Neural progenitor cell (in vitro differentiated cells): ENCODE measurements at regions not wholly inside any gene's neighbourhood (a gene's known extent, or its start where the extent isn't known, plus 50 kb on each side); places are given as distances from the start of the nearest gene placed in this dataset.

Experiments
- DNase-seq: peaks from one replicate; pipeline ENCODE4 v3.0.0-alpha.2; 2016; ENCODE audit warnings: low spot score
- H2AFZ ChIP-seq: fragments of 200-600 bp; sonication (generic); replicated peaks from 2 replicates; pipeline ENCODE4 v1.6.1; 2016; ENCODE audit warnings: antibody characterized with exemption
- H3F3A ChIP-seq: fragments of 200-600 bp; sonication (generic); 2 replicates; pipeline ENCODE4 v1.6.1; 2016; ENCODE audit warnings: antibody characterized with exemption, low read depth
- H3K27ac ChIP-seq: fragments of 200-600 bp; sonication (generic); 2 replicates; pipeline ENCODE4 v1.5.1; 2016; ENCODE audit warnings: mild to moderate bottlenecking
- H3K27me3 ChIP-seq: fragments of 200-600 bp; sonication (generic); 2 replicates; pipeline ENCODE4 v1.6.1; 2016; ENCODE audit warnings: mild to moderate bottlenecking, moderate library complexity
- H3K36me3 ChIP-seq: fragments of 200-600 bp; sonication (generic); 2 replicates; pipeline ENCODE4 v1.5.1; 2016
- H3K4me1 ChIP-seq: fragments of 200-600 bp; sonication (generic); 2 replicates; pipeline ENCODE4 v1.6.1; 2016; ENCODE audit warnings: mixed run types
- H3K4me2 ChIP-seq: fragments of 200-600 bp; sonication (generic); 2 replicates; pipeline ENCODE4 v1.6.1; 2016
- H3K4me3 ChIP-seq: fragments of 200-600 bp; sonication (generic); 2 replicates; pipeline ENCODE4 v1.5.1; 2016
- H3K79me2 ChIP-seq: fragments of 200-600 bp; sonication (generic); 2 replicates; pipeline ENCODE4 v1.6.1; 2016; ENCODE audit warnings: low read depth
- H3K9ac ChIP-seq: fragments of 200-600 bp; sonication (generic); 2 replicates; pipeline ENCODE4 v1.6.1; 2016
- H3K9me3 ChIP-seq: fragments of 200-600 bp; sonication (generic); 2 replicates; pipeline ENCODE4 v1.5.1; 2016; ENCODE audit warnings: low read depth
- H4K20me1 ChIP-seq: fragments of 200-600 bp; sonication (generic); 2 replicates; pipeline ENCODE4 v1.6.1; 2016; ENCODE audit warnings: low read depth
- H3K27ac Mint-ChIP-seq: 3 replicates; pipeline ENCODE4 v1.8.0; 2021; ENCODE audit warnings: mixed read lengths
- H3K27me3 Mint-ChIP-seq: 2 replicates; pipeline ENCODE4 v1.8.0; 2022; ENCODE audit warnings: low read depth, mild to moderate bottlenecking, inconsistent platforms, moderate library complexity, mixed read lengths; ENCODE audit not compliant: insufficient read depth
- H3K36me3 Mint-ChIP-seq: 3 replicates; pipeline ENCODE4 v1.8.0; 2021; ENCODE audit warnings: mixed read lengths
- H3K4me1 Mint-ChIP-seq: 3 replicates; pipeline ENCODE4 v1.8.0; 2021; ENCODE audit warnings: mixed read lengths
- H3K4me3 Mint-ChIP-seq: 3 replicates; pipeline ENCODE4 v1.8.0; 2021; ENCODE audit warnings: mild to moderate bottlenecking, moderate library complexity, mixed read lengths
- H3K9me3 Mint-ChIP-seq: 3 replicates; pipeline ENCODE4 v1.8.0; 2020; ENCODE audit warnings: mixed read lengths
- EZH2 ChIP-seq: fragments of 200-600 bp; sonication (generic); IDR thresholded peaks from 2 replicates; pipeline ENCODE4 v1.6.1; 2017; ENCODE audit warnings: antibody characterized with exemption, mild to moderate bottlenecking, moderate library complexity
- EZH2phosphoT487 ChIP-seq: fragments of 200-600 bp; sonication (generic); IDR thresholded peaks from 2 replicates; pipeline ENCODE4 v1.6.1; 2017; ENCODE audit warnings: antibody characterized with exemption
- TF ChIP-seq, protein P1 (sequence below): fragments of 200-600 bp; sonication (generic); IDR thresholded peaks from 2 replicates; pipeline ENCODE4 v1.5.1; 2017; ENCODE audit warnings: antibody characterized with exemption, mild to moderate bottlenecking

DNA sequence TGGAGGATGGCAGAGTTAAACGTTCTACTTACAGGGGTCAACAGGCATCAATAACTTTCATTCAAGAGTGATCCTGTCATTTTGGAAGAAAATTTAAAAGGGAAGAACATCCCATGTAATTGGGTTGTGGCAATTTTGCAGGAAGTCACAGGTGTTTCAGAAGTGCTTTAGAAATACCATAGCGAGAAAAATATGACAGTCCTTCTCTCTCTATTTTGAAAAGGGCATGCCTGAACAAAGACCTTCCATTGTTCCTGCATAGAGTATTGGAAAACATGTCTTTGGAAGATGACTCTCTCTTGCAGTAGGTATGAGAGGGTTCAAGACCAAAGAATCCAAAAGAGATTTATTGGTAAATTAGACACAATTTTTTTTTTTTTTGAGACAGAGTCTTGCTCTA is 81.8 kb upstream of the SERTAD2 start:
- Histone ChIP-seq H3K4me2 (no peak overlapping the region), H3F3A (no peaks in the 10 kb centered on the region), H3K4me3 (no peak overlapping the region), H3K27ac (no peak overlapping the region), H3K27me3 (no peaks in the 10 kb centered on the region), H2AFZ (peak overlapping the region; percentile 48), H3K9me3 (no peaks in the 10 kb centered on the region), H3K79me2 (no peaks in the 10 kb centered on the region), H3K36me3 (no peaks in the 10 kb centered on the region), H4K20me1 (no peaks in the 10 kb centered on the region), H3K4me1 (peaks cover 5% of the 10 kb centered on the region), H3K9ac (no peak overlapping the region)
- TF ChIP-seq EZH2 (no peak), EZH2phosphoT487 (no peak)
- TF ChIP-seq, protein P1, sequence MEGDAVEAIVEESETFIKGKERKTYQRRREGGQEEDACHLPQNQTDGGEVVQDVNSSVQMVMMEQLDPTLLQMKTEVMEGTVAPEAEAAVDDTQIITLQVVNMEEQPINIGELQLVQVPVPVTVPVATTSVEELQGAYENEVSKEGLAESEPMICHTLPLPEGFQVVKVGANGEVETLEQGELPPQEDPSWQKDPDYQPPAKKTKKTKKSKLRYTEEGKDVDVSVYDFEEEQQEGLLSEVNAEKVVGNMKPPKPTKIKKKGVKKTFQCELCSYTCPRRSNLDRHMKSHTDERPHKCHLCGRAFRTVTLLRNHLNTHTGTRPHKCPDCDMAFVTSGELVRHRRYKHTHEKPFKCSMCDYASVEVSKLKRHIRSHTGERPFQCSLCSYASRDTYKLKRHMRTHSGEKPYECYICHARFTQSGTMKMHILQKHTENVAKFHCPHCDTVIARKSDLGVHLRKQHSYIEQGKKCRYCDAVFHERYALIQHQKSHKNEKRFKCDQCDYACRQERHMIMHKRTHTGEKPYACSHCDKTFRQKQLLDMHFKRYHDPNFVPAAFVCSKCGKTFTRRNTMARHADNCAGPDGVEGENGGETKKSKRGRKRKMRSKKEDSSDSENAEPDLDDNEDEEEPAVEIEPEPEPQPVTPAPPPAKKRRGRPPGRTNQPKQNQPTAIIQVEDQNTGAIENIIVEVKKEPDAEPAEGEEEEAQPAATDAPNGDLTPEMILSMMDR, result no peak
- peaks cover 3% of the 10 kb centered on the region for H3K27me3 Mint-ChIP-seq
- peaks cover 11% of the 10 kb centered on the region for H3K4me1 Mint-ChIP-seq
- DNase-seq, result no peak
- H3K27ac Mint-ChIP-seq, result no peak overlapping the region
- no peaks in the 10 kb centered on the region for H3K36me3 Mint-ChIP-seq
- no peaks in the 10 kb centered on the region for H3K9me3 Mint-ChIP-seq
- no peak overlapping the region for H3K4me3 Mint-ChIP-seq

DNA sequence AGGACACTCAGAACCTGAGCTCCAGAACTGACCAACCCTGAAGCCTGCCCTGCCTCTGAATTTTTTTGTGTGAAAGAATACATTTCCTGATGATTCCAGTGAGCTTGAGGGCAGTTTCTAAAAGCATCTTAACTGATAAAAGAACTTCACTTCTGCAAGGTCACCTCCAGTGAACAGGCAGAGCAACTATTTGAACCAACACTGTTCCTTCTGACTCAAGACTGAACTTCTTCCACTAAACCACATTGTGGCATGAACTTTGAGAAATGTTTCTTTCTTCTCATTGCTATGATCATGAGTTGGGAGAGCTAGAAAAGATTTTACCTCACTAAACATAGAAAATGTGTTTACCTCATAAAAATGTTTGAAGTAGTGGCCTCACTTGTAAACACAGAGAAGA is 83.8 kb upstream of the SERTAD2 start:
- Histone ChIP-seq H2AFZ (no peak overlapping the region), H3K36me3 (no peaks in the 10 kb centered on the region), H3K79me2 (no peaks in the 10 kb centered on the region), H3K4me2 (no peak overlapping the region), H3K4me3 (no peak overlapping the region), H4K20me1 (no peaks in the 10 kb centered on the region), H3K9me3 (no peaks in the 10 kb centered on the region), H3F3A (no peaks in the 10 kb centered on the region), H3K27me3 (no peaks in the 10 kb centered on the region), H3K9ac (no peak overlapping the region), H3K4me1 (no peaks in the 10 kb centered on the region), H3K27ac (no peak overlapping the region)
- TF ChIP-seq, protein P1, result no peak
- no peak for TF ChIP-seq EZH2phosphoT487
- H3K27ac Mint-ChIP-seq, result no peak overlapping the region
- H3K36me3 Mint-ChIP-seq, result no peaks in the 10 kb centered on the region
- no peaks in the 10 kb centered on the region for H3K9me3 Mint-ChIP-seq
- no peak for DNase-seq
- no peak overlapping the region for H3K4me3 Mint-ChIP-seq
- H3K27me3 Mint-ChIP-seq, result peaks cover 2% of the 10 kb centered on the region
- no peaks in the 10 kb centered on the region for H3K4me1 Mint-ChIP-seq

DNA sequence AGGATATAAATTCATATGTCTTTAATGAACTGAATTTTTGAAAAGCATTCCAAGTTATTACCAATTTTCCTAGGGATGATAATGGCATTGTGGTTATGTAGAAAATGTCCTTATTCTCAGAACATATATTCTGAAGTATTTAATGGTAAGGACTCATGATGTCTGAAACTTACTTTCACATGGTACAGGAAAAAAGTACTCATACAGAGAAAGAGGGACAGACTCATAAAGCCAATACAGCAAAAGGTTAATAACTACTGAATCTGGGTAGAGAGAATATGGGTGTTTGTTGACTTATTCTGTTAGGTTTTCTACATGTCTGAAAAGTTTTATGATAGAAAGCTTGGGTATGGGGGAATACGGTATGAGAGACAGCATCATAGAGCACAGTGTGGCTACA is 84.3 kb upstream of the SERTAD2 start:
- Mint-ChIP-seq H3K27me3 (peaks cover 2% of the 10 kb centered on the region), H3K27ac (no peak overlapping the region), H3K36me3 (no peaks in the 10 kb centered on the region), H3K9me3 (no peaks in the 10 kb centered on the region), H3K4me3 (no peak overlapping the region), H3K4me1 (no peaks in the 10 kb centered on the region)
- no peaks in the 10 kb centered on the region for H3F3A ChIP-seq
- H3K4me3 ChIP-seq, result no peak overlapping the region
- no peak for DNase-seq
- H3K27ac ChIP-seq, result no peak overlapping the region
- no peak overlapping the region for H2AFZ ChIP-seq
- no peaks in the 10 kb centered on the region for H3K9me3 ChIP-seq
- no peaks in the 10 kb centered on the region for H4K20me1 ChIP-seq
- no peak overlapping the region for H3K9ac ChIP-seq
- no peak overlapping the region for H3K4me2 ChIP-seq
- no peaks in the 10 kb centered on the region for H3K27me3 ChIP-seq
- H3K4me1 ChIP-seq, result no peaks in the 10 kb centered on the region
- TF ChIP-seq EZH2 (no peak), EZH2phosphoT487 (no peak)
- TF ChIP-seq, protein P1, result no peak
- H3K79me2 ChIP-seq, result no peaks in the 10 kb centered on the region
- no peaks in the 10 kb centered on the region for H3K36me3 ChIP-seq

DNA sequence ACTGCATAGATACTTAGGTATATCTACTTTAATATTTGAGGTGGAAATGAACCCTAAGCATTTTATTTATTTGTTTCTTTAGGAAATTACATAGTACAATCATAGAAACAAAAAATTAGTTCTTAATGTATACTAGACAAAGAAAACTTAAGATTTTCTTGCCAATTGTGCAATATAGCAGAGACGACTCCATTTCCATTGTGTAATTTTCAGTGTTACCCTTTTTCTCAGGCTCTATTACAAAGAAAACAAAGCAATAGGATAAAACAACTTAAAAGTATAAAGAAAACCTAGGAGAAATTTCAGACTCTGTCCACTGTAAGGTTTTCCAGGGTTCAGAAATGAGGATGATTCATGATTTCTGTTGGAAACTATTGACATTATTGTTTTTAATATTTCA is 89.0 kb upstream of the SERTAD2 start:
- H4K20me1 ChIP-seq, result no peaks in the 10 kb centered on the region
- H3K4me2 ChIP-seq, result no peak overlapping the region
- peaks cover 8% of the 10 kb centered on the region for H3F3A ChIP-seq
- no peaks in the 10 kb centered on the region for H3K4me1 ChIP-seq
- H3K27me3 ChIP-seq, result no peaks in the 10 kb centered on the region
- no peaks in the 10 kb centered on the region for H3K9me3 Mint-ChIP-seq
- TF ChIP-seq EZH2 (no peak), EZH2phosphoT487 (no peak)
- TF ChIP-seq, protein P1, result no peak
- H3K27me3 Mint-ChIP-seq, result no peaks in the 10 kb centered on the region
- H2AFZ ChIP-seq, result no peak overlapping the region
- no peak overlapping the region for H3K27ac ChIP-seq
- no peak for DNase-seq
- no peak overlapping the region for H3K4me3 Mint-ChIP-seq
- H3K4me1 Mint-ChIP-seq, result no peaks in the 10 kb centered on the region
- H3K9ac ChIP-seq, result no peak overlapping the region
- H3K36me3 ChIP-seq, result no peaks in the 10 kb centered on the region
- H3K4me3 ChIP-seq, result no peak overlapping the region
- no peaks in the 10 kb centered on the region for H3K79me2 ChIP-seq
- H3K36me3 Mint-ChIP-seq, result no peaks in the 10 kb centered on the region
- no peak overlapping the region for H3K27ac Mint-ChIP-seq
- H3K9me3 ChIP-seq, result no peaks in the 10 kb centered on the region
